ENCODE measurements at regions not wholly inside any gene's neighbourhood (a gene's known extent, or its start where the extent isn't known, plus 50 kb on each side); places are given as distances from the start of the nearest gene placed in this dataset.

DNA sequence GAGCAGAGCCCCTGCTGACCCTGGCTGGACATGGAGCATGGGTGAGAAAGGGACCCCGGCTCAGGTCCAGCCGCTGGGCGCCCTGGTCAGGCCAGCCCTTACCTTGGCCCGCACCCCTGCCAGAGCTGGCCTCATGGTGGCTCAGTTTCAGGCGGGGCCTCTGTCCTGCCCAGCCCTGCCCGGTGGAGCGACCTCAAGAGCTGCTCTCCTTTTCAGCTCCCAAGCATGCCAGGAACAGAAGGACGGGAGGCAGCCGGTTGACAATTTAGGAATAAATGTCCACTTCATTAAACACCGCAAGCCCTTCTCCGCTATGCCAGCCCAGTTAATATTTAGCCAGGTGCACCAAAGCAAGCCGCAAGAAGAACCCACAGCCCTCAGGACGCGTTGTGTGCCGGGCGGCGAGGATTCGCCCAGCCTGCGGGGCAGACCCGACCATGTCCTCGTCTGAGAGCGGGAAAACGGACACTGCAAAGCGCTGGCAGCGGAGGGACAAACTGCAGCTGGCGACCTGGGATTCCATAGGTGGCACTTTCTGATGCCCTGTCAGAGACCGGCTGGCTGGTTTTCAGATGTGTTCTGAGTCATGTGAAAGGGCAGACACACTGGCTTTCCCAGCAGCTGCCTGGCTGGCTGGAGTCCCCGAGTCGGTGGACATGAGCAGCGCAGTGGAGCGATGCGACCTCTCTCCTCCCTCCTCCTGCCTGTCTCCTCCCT is 221.9 kb downstream of the TTLL2 start:
- Histone ChIP-seq H3K9me3 (no peaks in the 10 kb centered on the region), H3K27me3 (no peaks in the 10 kb centered on the region), H3K4me1 (peaks cover 12 to 28% of the 10 kb centered on the region in 2 donors), H3K4me3 (no peak overlapping the region), H3K36me3 (no peaks in the 10 kb centered on the region), H3K27ac (no peak overlapping the region)
- TF ChIP-seq, protein P1, sequence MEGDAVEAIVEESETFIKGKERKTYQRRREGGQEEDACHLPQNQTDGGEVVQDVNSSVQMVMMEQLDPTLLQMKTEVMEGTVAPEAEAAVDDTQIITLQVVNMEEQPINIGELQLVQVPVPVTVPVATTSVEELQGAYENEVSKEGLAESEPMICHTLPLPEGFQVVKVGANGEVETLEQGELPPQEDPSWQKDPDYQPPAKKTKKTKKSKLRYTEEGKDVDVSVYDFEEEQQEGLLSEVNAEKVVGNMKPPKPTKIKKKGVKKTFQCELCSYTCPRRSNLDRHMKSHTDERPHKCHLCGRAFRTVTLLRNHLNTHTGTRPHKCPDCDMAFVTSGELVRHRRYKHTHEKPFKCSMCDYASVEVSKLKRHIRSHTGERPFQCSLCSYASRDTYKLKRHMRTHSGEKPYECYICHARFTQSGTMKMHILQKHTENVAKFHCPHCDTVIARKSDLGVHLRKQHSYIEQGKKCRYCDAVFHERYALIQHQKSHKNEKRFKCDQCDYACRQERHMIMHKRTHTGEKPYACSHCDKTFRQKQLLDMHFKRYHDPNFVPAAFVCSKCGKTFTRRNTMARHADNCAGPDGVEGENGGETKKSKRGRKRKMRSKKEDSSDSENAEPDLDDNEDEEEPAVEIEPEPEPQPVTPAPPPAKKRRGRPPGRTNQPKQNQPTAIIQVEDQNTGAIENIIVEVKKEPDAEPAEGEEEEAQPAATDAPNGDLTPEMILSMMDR (IDR thresholded peaks at IDR 0.05 in 4 of 5, conservative IDR thresholded peaks at IDR 0.05 in 1 of 5), result no peak
- TF ChIP-seq POLR2A (IDR thresholded peaks at IDR 0.05), result no peak
- intact Hi-C loops (cut with DNase I; ENCODE audit: low total_unique reads), result no loop called here
- ATAC-seq (no peak), DNase-seq (no peak)
- in situ Hi-C loops (cut with MboI; ENCODE audit: low sequenced_read_pairs in 4 of 4), result no loop called here

DNA sequence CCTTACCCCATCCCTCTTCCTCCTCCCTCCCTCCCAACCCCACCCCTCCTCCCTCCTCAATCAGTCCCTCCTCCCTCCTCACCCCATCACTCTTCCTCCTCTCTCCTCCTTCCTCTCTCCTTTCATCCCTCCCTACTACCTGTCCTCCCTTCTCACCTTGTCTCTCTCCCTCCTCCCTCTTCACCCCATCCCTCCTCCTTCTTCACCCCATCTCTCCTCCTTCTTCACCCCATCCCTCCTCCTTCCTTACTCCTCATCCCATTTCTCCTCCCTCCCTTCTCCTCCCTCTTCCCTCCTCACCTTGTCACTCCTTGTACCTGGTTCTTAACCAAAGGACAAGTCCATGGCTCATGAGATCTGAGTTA is 222.4 kb downstream of the TTLL2 start:
- intact Hi-C loops (cut with DNase I; ENCODE audit: low total_unique reads) (no loop called here), in situ Hi-C loops (cut with MboI; ENCODE audit: low sequenced_read_pairs in 4 of 4) (no loop called here)

DNA sequence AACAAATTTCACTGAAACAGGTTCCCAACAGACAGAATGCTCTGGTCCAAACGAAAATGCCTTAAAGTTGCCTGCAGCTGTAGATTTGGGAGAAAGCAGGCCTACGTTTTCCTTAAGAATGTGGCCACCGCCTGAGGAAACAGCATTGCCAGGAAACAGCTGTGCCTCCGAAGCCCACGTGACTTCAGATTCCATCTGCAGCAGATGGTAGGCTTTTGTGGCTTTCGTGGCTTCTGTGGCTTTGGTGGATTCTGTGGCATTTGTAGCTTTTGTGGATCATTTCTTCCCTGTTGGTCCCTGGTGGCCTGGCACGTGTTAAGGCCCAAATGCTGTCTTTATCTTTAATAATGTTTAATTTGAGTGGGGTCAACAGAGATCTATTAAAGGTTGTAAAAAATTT is 222.9 kb downstream of the TTLL2 start:
- Histone ChIP-seq H3K27me3 (no peaks in the 10 kb centered on the region), H3K36me3 (no peaks in the 10 kb centered on the region), H3K4me3 (no peak overlapping the region), H3K9me3 (no peaks in the 10 kb centered on the region), H3K27ac (peak overlapping the region in 1 of 4 donors; percentile 25), H3K4me1 (peaks cover 12 to 28% of the 10 kb centered on the region in 2 donors)
- in situ Hi-C loops (cut with MboI; ENCODE audit: low sequenced_read_pairs in 4 of 4), result no loop called here
- ATAC-seq (no peak), DNase-seq (no peak)
- intact Hi-C loops (cut with DNase I; ENCODE audit: low total_unique reads), result no loop called here
- no peak for TF ChIP-seq POLR2A (IDR thresholded peaks at IDR 0.05)
- TF ChIP-seq, protein P1 (IDR thresholded peaks at IDR 0.05 in 4 of 5, conservative IDR thresholded peaks at IDR 0.05 in 1 of 5), result no peak

More for the DNA sequence above, 222.4 kb downstream of the TTLL2 start:
- Histone ChIP-seq H3K4me1 (peaks cover 12 to 28% of the 10 kb centered on the region in 2 donors), H3K4me3 (no peak overlapping the region), H3K27ac (peak overlapping the region in 1 of 4 donors; percentile 25), H3K27me3 (no peaks in the 10 kb centered on the region), H3K9me3 (no peaks in the 10 kb centered on the region), H3K36me3 (no peaks in the 10 kb centered on the region)
- no peak for DNase-seq
- ATAC-seq, result no peak
- TF ChIP-seq, protein P1 (IDR thresholded peaks at IDR 0.05 in 4 of 5, conservative IDR thresholded peaks at IDR 0.05 in 1 of 5), result no peak
- no peak for TF ChIP-seq POLR2A (IDR thresholded peaks at IDR 0.05)

- Histone ChIP-seq H3K4me3 (no peak overlapping the region), H3K36me3 (no peaks in the 10 kb centered on the region), H3K27me3 (no peaks in the 10 kb centered on the region), H3K4me1 (peaks cover 12 to 23% of the 10 kb centered on the region in 2 donors), H3K9me3 (no peaks in the 10 kb centered on the region), H3K27ac (no peak overlapping the region)
- TF ChIP-seq, protein P1 (IDR thresholded peaks at IDR 0.05 in 4 of 5, conservative IDR thresholded peaks at IDR 0.05 in 1 of 5), result no peak
- intact Hi-C loops (cut with DNase I; ENCODE audit: low total_unique reads) (no loop called here), in situ Hi-C loops (cut with MboI; ENCODE audit: low sequenced_read_pairs in 4 of 4) (no loop called here)
- ATAC-seq, result no peak
- DNase-seq, result no peak
These were observed 223.6 kb downstream of the TTLL2 start for GRCh38 chr6:167548451-167548850.

DNA sequence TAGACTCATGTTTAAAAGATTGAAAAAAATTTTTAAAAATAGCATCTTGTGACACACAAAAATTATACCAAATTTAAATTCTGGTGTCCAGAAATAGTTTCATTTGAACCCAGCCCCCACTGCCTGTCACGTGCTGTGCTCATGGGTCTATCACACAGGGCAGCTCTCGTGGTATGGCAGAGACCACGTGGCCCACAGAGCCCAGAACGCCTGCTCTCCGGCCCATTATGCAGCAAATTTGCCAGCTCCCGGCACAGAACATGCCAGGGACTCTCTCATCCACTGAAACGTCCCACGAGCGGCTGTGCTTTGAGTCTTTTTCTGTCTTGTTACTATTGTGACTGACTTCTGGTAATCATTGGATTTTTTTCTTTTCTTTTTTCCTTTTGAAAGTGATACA is 224.3 kb downstream of the TTLL2 start:
- intact Hi-C loops (cut with DNase I; ENCODE audit: low total_unique reads), result no loop called here

More for the DNA sequence above, 224.3 kb downstream of the TTLL2 start:
- peak in 1 of 2 donors; percentile 31 for DNase-seq
- in situ Hi-C loops (cut with MboI; ENCODE audit: low sequenced_read_pairs in 4 of 4), result no loop called here
- Histone ChIP-seq H3K27ac (no peak overlapping the region), H3K27me3 (no peaks in the 10 kb centered on the region), H3K9me3 (no peaks in the 10 kb centered on the region), H3K4me3 (no peak overlapping the region), H3K36me3 (no peaks in the 10 kb centered on the region), H3K4me1 (peaks cover 12 to 16% of the 10 kb centered on the region in 2 donors)
- no peak for ATAC-seq
- TF ChIP-seq, protein P1 (IDR thresholded peaks at IDR 0.05 in 4 of 5, conservative IDR thresholded peaks at IDR 0.05 in 1 of 5), result no peak
- no peak for TF ChIP-seq POLR2A (IDR thresholded peaks at IDR 0.05)
